ENCODE measurements at regions not wholly inside any gene's neighbourhood (a gene's known extent, or its start where the extent isn't known, plus 50 kb on each side); places are given as distances from the start of the nearest gene placed in this dataset.

DNA sequence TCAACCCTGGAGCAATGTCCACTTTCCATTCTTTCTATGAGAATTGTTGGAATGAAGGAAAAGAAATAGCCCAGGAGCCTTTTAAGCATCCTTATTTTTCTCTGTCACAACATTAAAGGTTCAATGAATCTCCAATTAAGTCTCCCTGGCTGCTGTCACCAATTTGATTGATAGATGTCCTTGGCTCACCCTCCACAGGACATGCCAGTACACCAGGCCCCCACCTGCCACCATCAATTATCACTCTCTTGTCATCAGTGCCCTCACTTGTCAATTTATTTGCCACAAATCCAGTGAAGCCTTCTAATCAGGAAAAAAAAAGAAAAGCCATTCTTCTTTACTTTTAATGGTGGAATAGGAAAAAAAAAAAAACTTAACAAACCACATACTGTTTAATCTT, 453.6 kb downstream of the CENPC start:
- TF ChIP-seq, protein P1, sequence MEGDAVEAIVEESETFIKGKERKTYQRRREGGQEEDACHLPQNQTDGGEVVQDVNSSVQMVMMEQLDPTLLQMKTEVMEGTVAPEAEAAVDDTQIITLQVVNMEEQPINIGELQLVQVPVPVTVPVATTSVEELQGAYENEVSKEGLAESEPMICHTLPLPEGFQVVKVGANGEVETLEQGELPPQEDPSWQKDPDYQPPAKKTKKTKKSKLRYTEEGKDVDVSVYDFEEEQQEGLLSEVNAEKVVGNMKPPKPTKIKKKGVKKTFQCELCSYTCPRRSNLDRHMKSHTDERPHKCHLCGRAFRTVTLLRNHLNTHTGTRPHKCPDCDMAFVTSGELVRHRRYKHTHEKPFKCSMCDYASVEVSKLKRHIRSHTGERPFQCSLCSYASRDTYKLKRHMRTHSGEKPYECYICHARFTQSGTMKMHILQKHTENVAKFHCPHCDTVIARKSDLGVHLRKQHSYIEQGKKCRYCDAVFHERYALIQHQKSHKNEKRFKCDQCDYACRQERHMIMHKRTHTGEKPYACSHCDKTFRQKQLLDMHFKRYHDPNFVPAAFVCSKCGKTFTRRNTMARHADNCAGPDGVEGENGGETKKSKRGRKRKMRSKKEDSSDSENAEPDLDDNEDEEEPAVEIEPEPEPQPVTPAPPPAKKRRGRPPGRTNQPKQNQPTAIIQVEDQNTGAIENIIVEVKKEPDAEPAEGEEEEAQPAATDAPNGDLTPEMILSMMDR (IDR thresholded peaks at IDR 0.05; ENCODE audit: insufficient read depth, low read length) = no peak
- TF ChIP-seq, protein P2, sequence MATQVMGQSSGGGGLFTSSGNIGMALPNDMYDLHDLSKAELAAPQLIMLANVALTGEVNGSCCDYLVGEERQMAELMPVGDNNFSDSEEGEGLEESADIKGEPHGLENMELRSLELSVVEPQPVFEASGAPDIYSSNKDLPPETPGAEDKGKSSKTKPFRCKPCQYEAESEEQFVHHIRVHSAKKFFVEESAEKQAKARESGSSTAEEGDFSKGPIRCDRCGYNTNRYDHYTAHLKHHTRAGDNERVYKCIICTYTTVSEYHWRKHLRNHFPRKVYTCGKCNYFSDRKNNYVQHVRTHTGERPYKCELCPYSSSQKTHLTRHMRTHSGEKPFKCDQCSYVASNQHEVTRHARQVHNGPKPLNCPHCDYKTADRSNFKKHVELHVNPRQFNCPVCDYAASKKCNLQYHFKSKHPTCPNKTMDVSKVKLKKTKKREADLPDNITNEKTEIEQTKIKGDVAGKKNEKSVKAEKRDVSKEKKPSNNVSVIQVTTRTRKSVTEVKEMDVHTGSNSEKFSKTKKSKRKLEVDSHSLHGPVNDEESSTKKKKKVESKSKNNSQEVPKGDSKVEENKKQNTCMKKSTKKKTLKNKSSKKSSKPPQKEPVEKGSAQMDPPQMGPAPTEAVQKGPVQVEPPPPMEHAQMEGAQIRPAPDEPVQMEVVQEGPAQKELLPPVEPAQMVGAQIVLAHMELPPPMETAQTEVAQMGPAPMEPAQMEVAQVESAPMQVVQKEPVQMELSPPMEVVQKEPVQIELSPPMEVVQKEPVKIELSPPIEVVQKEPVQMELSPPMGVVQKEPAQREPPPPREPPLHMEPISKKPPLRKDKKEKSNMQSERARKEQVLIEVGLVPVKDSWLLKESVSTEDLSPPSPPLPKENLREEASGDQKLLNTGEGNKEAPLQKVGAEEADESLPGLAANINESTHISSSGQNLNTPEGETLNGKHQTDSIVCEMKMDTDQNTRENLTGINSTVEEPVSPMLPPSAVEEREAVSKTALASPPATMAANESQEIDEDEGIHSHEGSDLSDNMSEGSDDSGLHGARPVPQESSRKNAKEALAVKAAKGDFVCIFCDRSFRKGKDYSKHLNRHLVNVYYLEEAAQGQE (IDR thresholded peaks at IDR 0.05; ENCODE audit: insufficient replicate concordance, low read depth) = no peak
- TF ChIP-seq POLR2AphosphoS5 (IDR thresholded peaks at IDR 0.05; ENCODE audit: low read depth) (no peak), GABPA (IDR thresholded peaks at IDR 0.05; ENCODE audit: low read depth) (no peak)

All from HL-60 (cell line).